ENCODE measurements at regions not wholly inside any gene's neighbourhood (a gene's known extent, or its start where the extent isn't known, plus 50 kb on each side); places are given as distances from the start of the nearest gene placed in this dataset.

DNA sequence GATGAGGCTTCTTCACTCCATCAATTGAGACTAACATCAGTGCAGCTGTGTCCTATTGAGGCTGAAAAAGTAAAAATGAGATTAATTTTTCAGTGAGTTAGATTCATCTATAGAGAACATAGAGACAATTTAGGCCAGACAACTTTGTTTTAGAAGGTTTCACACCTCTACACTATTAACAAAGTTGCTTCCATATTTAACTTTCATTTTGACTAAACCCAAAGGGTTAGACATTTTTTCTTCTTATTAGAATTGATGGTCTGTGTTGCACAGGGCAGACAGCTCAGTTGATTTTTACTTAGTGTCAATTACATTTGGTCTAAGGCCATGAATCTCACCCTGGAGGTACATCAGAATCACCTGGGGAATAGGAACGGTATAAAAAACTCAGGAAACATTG is 130.2 kb upstream of the NXPH2 start:
- TF ChIP-seq CREB1 (IDR thresholded peaks at IDR 0.05; ENCODE audit: low read depth) (no peak), FOXM1 (IDR thresholded peaks at IDR 0.05; ENCODE audit: borderline replicate concordance, low read depth) (no peak), RAD21 (IDR thresholded peaks at IDR 0.05; ENCODE audit: low read depth) (no peak), CEBPB (IDR thresholded peaks at IDR 0.05) (no peak), TCF12 (IDR thresholded peaks at IDR 0.05; ENCODE audit: low read depth) (no peak), TEAD4 (IDR thresholded peaks at IDR 0.05) (no peak), ZBTB7A (IDR thresholded peaks at IDR 0.05; ENCODE audit: low read depth) (no peak), EGR1 (IDR thresholded peaks at IDR 0.05) (no peak), TAF1 (IDR thresholded peaks at IDR 0.05; ENCODE audit: low read depth) (no peak), NFIC (IDR thresholded peaks at IDR 0.05) (no peak), EP300 (IDR thresholded peaks at IDR 0.05; ENCODE audit: borderline replicate concordance) (no peak), YY1 (IDR thresholded peaks at IDR 0.05; ENCODE audit: low read depth) (no peak)
- TF ChIP-seq, protein P1, sequence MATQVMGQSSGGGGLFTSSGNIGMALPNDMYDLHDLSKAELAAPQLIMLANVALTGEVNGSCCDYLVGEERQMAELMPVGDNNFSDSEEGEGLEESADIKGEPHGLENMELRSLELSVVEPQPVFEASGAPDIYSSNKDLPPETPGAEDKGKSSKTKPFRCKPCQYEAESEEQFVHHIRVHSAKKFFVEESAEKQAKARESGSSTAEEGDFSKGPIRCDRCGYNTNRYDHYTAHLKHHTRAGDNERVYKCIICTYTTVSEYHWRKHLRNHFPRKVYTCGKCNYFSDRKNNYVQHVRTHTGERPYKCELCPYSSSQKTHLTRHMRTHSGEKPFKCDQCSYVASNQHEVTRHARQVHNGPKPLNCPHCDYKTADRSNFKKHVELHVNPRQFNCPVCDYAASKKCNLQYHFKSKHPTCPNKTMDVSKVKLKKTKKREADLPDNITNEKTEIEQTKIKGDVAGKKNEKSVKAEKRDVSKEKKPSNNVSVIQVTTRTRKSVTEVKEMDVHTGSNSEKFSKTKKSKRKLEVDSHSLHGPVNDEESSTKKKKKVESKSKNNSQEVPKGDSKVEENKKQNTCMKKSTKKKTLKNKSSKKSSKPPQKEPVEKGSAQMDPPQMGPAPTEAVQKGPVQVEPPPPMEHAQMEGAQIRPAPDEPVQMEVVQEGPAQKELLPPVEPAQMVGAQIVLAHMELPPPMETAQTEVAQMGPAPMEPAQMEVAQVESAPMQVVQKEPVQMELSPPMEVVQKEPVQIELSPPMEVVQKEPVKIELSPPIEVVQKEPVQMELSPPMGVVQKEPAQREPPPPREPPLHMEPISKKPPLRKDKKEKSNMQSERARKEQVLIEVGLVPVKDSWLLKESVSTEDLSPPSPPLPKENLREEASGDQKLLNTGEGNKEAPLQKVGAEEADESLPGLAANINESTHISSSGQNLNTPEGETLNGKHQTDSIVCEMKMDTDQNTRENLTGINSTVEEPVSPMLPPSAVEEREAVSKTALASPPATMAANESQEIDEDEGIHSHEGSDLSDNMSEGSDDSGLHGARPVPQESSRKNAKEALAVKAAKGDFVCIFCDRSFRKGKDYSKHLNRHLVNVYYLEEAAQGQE (IDR thresholded peaks at IDR 0.05; ENCODE audit: low read depth) = no peak
- TF ChIP-seq, protein P2, sequence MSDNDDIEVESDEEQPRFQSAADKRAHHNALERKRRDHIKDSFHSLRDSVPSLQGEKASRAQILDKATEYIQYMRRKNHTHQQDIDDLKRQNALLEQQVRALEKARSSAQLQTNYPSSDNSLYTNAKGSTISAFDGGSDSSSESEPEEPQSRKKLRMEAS (IDR thresholded peaks at IDR 0.05) = no peak
- TF ChIP-seq, protein P3, sequence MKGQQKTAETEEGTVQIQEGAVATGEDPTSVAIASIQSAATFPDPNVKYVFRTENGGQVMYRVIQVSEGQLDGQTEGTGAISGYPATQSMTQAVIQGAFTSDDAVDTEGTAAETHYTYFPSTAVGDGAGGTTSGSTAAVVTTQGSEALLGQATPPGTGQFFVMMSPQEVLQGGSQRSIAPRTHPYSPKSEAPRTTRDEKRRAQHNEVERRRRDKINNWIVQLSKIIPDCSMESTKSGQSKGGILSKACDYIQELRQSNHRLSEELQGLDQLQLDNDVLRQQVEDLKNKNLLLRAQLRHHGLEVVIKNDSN (IDR thresholded peaks at IDR 0.05) = no peak

DNA sequence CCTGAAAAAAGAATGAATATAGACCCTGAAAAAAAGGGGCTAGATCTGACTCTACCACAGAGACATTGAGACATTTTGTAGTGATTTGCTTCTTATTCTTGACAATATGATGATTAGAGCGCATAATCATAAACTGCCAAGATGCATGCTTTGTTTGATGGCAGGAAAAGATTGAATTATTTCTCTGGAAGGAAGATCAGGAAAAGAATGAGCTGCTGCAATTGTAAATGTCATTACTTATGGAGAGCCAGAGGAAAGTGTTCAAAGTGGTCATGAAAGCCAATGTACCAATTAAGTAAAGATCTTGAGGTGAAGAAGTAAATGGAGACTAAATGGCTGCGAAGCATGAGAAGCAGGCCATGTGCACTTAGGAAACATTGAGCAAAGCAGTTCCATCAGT is 126.4 kb upstream of the NXPH2 start:
- no peak for TF ChIP-seq YY1 (IDR thresholded peaks at IDR 0.05; ENCODE audit: low read depth)
- TF ChIP-seq, protein P1 (IDR thresholded peaks at IDR 0.05; ENCODE audit: low read depth) = no peak
- TF ChIP-seq CREB1 (IDR thresholded peaks at IDR 0.05; ENCODE audit: low read depth) = no peak
- no peak for TF ChIP-seq CEBPB (IDR thresholded peaks at IDR 0.05)
- TF ChIP-seq, protein P3 (IDR thresholded peaks at IDR 0.05) = no peak
- no peak for TF ChIP-seq TAF1 (IDR thresholded peaks at IDR 0.05; ENCODE audit: low read depth)
- TF ChIP-seq NFIC (IDR thresholded peaks at IDR 0.05) = no peak
- TF ChIP-seq, protein P2 (IDR thresholded peaks at IDR 0.05) = no peak
- no peak for TF ChIP-seq EGR1 (IDR thresholded peaks at IDR 0.05)
- TF ChIP-seq EP300 (IDR thresholded peaks at IDR 0.05; ENCODE audit: borderline replicate concordance) = no peak
- TF ChIP-seq RAD21 (IDR thresholded peaks at IDR 0.05; ENCODE audit: low read depth) = no peak
- no peak for TF ChIP-seq TEAD4 (IDR thresholded peaks at IDR 0.05)
- no peak for TF ChIP-seq FOXM1 (IDR thresholded peaks at IDR 0.05; ENCODE audit: borderline replicate concordance, low read depth)
- no peak for TF ChIP-seq TCF12 (IDR thresholded peaks at IDR 0.05; ENCODE audit: low read depth)
- no peak for TF ChIP-seq ZBTB7A (IDR thresholded peaks at IDR 0.05; ENCODE audit: low read depth)

DNA sequence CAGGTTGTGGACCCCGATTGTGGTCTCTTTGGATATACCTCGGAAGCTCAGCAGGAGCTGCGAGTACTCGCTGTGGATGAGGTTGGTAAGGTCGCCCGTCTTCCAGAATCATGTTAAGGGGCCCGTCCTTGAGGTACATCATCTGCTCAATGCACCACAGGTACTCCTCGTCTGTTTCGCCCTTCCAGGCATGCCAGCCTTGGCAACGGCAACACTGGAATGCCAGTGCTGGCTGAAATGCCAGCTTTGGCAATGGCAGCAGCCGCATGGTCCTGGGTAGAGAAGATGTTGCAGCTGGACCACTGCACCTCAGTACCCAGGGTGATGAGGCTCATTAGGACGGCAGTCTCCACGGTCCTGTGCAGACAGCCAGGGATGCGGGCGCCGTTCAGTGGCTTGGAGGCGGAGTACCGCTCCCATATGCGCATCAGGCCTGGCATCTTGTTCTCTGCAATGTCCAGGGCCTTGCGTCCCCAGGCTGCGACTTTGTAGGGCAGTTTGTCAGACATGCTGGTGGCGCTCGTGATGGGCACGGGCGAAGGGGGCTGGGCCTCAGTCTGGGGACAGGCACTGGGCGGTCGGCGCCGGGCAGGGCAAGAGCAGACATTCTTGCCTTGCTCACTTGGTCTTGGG is 122.2 kb upstream of the NXPH2 start:
- TF ChIP-seq TCF12 (IDR thresholded peaks at IDR 0.05; ENCODE audit: low read depth) (no peak), TAF1 (IDR thresholded peaks at IDR 0.05; ENCODE audit: low read depth) (no peak), YY1 (IDR thresholded peaks at IDR 0.05; ENCODE audit: low read depth) (no peak), RAD21 (IDR thresholded peaks at IDR 0.05; ENCODE audit: low read depth) (no peak), ZBTB7A (IDR thresholded peaks at IDR 0.05; ENCODE audit: low read depth) (no peak), EP300 (IDR thresholded peaks at IDR 0.05; ENCODE audit: borderline replicate concordance) (no peak), CREB1 (IDR thresholded peaks at IDR 0.05; ENCODE audit: low read depth) (no peak), FOXM1 (IDR thresholded peaks at IDR 0.05; ENCODE audit: borderline replicate concordance, low read depth) (no peak), EGR1 (IDR thresholded peaks at IDR 0.05) (no peak), TEAD4 (IDR thresholded peaks at IDR 0.05) (no peak), NFIC (IDR thresholded peaks at IDR 0.05) (no peak), CEBPB (IDR thresholded peaks at IDR 0.05) (no peak)
- TF ChIP-seq, protein P2 (IDR thresholded peaks at IDR 0.05) = no peak
- TF ChIP-seq, protein P1 (IDR thresholded peaks at IDR 0.05; ENCODE audit: low read depth) = no peak
- TF ChIP-seq, protein P3 (IDR thresholded peaks at IDR 0.05) = no peak

Measured in Ishikawa (cell line).